Stimulated activated naive B cell treated with anti-CD40 and anti-IgM and Interleukin-4, amounts not matched to agents 10 μg/mL and 1 μg/mL and 100 μg/mL, for 72 hours (primary cell): ENCODE measurements at regions not wholly inside any gene's neighbourhood (a gene's known extent, or its start where the extent isn't known, plus 50 kb on each side); places are given as distances from the start of the nearest gene placed in this dataset.
"Not testable (repeated sequence)": the region's sequence is repeated elsewhere in the genome, so short reads cannot be mapped to it uniquely, and the experiment has no call there.

Experiments used
- ATAC-seq, 2 donors: fragments of 150-1000 bp; cut with Tn5 transposase; replicated peaks; 2 replicates each; pipeline ENCODE4 v1.10.0; 2021; ENCODE audit warnings: moderate library complexity in 1 of 2
- DNase-seq: peaks from one replicate; pipeline ENCODE4 v3.0.0; 2021
- H3K27ac Mint-ChIP-seq: one replicate; pipeline ENCODE4 v1.8.0; 2022; ENCODE audit warnings: mild to moderate bottlenecking, mixed read lengths
- H3K27me3 Mint-ChIP-seq, 2 donors: one replicate each; pipeline ENCODE4 v1.8.0; 2022; ENCODE audit warnings: mixed read lengths in 2 of 2
- H3K36me3 Mint-ChIP-seq, 2 donors: one replicate each; pipeline ENCODE4 v1.8.0; 2022; ENCODE audit warnings: mixed read lengths in 2 of 2, mild to moderate bottlenecking in 1 of 2
- H3K4me1 Mint-ChIP-seq, 2 donors: one replicate each; pipeline ENCODE4 v1.8.0; 2022; ENCODE audit warnings: mixed read lengths in 2 of 2, mild to moderate bottlenecking in 1 of 2
- H3K4me3 Mint-ChIP-seq, 2 donors: one replicate each; pipeline ENCODE4 v1.8.0; 2022; ENCODE audit warnings: mild to moderate bottlenecking in 2 of 2, mixed read lengths in 2 of 2, moderate library complexity in 1 of 2
- H3K9me3 Mint-ChIP-seq, 2 donors: one replicate each; pipeline ENCODE4 v1.8.0; 2022; ENCODE audit warnings: mixed read lengths in 2 of 2, mild to moderate bottlenecking in 1 of 2

DNA sequence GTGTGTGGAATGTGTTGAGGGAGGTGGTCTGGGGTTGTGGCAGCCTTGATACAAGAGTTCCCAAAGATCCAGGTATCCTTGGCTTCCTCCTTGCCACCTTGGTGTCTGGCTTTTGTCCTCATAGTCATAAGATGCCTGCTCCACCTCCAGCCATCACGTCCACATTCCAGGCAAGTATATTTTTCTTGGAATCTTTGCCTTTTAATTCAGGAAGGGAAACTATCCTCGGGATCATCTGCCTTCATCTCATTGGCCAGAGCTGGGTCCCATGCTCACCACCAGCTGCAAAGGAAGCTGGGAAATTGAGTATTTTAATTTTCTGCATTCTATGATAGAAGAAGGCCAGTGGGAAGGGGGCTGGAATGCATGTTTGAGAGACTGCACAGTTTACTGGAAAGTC lies 186.7 kb downstream of the C9orf50 start:
- Mint-ChIP-seq H3K4me1 (peaks cover 15 to 23% of the 10 kb centered on the region in 2 donors), H3K36me3 (no peaks in the 10 kb centered on the region), H3K27me3 (peaks cover 35 to 52% of the 10 kb centered on the region in 2 donors), H3K4me3 (no peak overlapping the region), H3K9me3 (no peaks in the 10 kb centered on the region), H3K27ac (no peak overlapping the region)
- ATAC-seq, result no peak
- DNase-seq, result no peak

DNA sequence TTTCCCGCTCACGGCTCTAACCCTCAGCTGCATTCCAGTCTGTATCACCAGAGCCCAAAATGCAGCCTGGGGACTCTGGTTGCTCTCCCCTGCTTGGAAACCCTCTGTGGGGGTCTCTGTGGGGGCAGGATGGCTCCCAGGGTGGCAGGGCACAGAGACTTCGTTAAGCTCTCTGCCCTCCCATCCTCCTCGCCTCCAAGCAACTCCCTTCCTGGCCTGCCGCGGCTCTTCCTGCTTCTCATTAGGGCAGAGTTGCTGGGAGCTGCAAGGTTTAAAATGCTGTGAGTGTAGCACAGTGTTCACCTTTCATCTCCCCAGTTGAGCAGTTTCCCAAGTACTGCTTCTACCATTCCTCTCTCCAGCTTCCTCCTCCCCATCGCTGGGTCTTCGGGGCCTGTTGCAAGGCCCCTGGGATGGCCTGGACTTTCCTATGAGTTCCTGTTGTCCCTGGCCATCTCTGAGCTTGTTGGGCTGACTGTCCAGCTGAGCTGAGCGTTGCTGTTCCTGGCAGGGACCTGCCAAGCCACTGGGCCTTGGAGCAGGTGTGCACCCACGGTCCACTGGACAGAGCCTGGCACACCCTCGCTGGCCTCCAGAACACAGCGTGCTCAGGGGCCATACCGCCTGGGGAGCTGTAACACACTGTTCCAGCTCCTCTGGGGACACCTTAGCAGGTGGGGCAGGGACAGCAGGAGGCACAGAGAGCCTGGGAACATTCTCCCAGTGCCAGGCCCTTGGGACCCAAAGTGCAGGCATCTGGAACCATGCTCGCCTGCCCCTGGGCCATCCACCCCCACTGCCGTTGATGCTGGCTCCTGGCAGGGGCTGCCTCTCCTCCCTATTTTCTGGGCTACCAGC lies 188.4 kb downstream of the C9orf50 start:
- H3K36me3 Mint-ChIP-seq, result no peaks in the 10 kb centered on the region

DNA sequence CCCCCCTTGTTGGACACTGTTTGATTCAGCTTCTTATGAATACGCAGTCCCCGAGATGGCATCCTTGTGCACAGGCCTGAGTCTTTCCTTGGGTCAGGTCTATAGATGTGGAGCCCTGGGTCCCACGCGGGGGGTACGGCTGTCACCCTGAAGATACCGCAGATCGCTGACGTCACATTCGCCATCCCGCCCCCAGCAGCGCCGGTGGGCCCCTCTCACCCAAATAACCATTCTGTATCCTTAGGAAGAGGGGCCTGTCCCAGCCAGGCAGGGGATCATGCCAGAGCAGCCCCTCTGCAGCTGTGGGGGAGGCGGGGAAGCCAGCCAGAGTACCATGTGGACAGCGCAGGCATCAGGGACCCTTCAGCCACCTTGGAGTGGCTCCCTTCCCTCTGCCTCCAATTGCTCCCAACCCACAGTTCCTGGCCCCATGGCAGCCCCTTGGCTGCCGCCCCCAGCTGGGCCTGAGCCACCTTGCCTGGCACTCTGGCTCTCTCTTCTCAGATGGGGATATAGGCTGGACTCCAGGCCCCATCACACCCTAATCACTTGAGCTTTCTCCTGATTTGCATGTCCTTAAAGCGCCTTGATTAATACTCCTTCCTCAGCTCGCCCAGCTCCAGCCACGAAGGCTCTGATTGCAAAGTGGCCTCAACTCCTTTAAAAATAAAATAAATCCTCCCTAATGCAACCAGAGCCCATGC lies 189.8 kb downstream of the C9orf50 start:
- DNase-seq (no peak), ATAC-seq (no peak)
- Mint-ChIP-seq H3K4me1 (no peaks in the 10 kb centered on the region), H3K9me3 (peaks cover 0 to 1% of the 10 kb centered on the region in 2 donors), H3K4me3 (no peak overlapping the region), H3K36me3 (no peaks in the 10 kb centered on the region), H3K27me3 (peaks cover 7 to 28% of the 10 kb centered on the region in 2 donors), H3K27ac (no peak overlapping the region)

More for the DNA sequence above, 188.4 kb downstream of the C9orf50 start:
- Mint-ChIP-seq H3K27ac (no peak overlapping the region), H3K4me3 (no peak overlapping the region), H3K4me1 (peaks cover 5 to 10% of the 10 kb centered on the region in 2 donors), H3K27me3 (peaks cover 18 to 36% of the 10 kb centered on the region in 2 donors), H3K9me3 (no peaks in the 10 kb centered on the region)
- ATAC-seq (no peak), DNase-seq (no peak)

DNA sequence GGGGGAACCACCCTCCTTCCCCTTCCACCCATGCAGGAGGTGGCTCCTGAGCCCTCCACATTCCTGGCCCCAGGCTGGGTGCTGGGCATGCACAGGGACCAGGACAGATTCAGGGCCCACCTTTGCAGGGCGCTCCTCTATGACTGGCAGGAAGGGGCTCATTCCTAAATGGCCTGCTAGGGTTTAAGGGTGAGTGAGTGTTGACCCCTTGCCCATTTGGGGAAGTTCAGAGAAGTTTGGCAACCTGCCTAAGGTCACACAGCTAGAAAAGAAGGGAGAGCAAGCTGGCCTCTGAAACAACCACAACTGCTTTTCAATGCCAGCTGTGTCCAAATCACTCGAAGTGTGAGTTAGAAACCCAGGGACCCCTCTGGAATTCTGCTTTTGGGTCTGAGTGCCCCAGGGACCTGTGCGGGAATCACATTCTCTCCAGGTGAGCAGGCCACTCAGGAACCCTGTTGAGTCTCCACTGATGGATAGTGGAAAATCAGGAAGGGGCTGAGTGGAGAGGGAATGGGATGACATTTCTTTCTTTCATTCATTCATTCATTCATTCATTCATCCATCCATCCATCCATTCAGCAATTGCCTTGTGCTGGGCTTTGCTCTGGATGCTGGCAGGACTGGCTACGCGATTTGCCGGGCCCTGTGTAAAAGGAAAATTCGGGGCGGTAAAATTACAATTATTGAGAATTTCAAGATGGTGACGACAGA lies 191.9 kb downstream of the C9orf50 start:
- DNase-seq (no peak), ATAC-seq (no peak)
- Mint-ChIP-seq H3K36me3 (no peaks in the 10 kb centered on the region), H3K27me3 (peaks cover 4 to 21% of the 10 kb centered on the region in 2 donors), H3K27ac (no peak overlapping the region), H3K9me3 (peaks cover 0 to 1% of the 10 kb centered on the region in 2 donors), H3K4me1 (peaks cover 0 to under 1% of the 10 kb centered on the region in 2 donors), H3K4me3 (no peak overlapping the region)

DNA sequence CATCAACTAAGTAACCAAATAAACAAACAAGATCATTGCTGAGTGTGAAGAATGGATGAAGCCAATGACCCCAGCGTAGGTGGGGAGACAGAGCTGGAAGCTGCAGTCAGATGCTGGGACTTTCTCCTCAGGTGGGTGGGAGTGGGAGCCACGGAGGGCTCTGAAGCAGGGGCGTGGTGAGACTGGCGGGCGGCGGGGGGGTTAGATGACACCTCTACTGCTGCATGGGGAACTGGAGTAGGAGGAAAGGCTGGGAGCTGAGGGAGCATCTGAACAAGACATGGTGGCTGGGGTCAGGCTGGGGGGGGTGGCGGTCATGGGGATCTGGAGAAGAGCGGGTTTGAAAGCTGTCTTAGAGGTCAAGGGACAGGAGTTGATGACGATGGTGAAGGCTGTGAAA lies 193.8 kb downstream of the C9orf50 start:
- no peak overlapping the region for H3K27ac Mint-ChIP-seq
- DNase-seq, result no peak
- no peak overlapping the region for H3K4me3 Mint-ChIP-seq

DNA sequence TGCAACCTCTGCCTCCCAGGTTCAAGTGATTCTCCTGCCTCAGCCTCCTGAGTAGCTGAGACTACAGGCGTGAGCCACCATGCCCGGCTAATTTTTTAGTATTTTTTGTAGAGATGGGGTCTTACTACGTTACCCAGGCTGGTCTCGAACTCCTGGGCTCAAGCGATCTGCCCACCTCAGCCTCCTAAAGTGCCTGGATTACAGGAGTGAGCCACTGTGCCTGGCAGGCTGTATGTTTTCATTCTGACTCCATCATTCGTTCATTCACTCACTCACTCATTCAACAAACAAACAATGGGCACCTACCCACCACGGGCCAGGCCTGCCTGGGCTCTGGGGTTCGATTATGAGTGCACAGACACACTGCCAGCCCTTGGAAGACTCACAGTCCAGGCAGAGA lies 197.1 kb downstream of the C9orf50 start:
- not testable (repeated sequence) for H3K27me3 Mint-ChIP-seq

More for the DNA sequence above, 193.8 kb downstream of the C9orf50 start:
- peaks cover 0 to 14% of the 10 kb centered on the region in 2 donors for H3K27me3 Mint-ChIP-seq
- no peaks in the 10 kb centered on the region for H3K36me3 Mint-ChIP-seq
- H3K4me1 Mint-ChIP-seq, result peaks cover 0 to 6% of the 10 kb centered on the region in 2 donors
- no peak for ATAC-seq
- peaks cover 0 to 1% of the 10 kb centered on the region in 2 donors for H3K9me3 Mint-ChIP-seq

DNA sequence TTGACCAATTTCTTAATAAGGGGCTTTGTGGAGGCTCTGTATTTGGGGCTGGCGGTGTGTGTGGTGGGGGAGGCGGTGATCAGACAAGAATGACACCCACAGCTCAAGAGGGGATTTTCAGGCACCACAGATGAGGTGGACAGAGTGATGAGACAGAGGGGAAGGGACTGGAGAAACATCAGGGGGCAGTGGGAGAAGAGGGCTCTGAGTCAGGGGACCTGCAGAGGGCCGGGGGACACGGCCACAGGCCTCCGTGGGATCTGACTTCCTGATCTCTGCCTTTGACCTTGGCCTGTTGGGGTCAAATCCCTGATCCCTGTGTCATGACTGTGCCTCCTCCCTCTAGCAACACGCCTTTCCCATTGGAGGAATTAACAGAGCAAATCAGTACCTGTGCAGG lies 197.7 kb downstream of the C9orf50 start:
- Mint-ChIP-seq H3K9me3 (peaks cover 0 to 1% of the 10 kb centered on the region in 2 donors), H3K27me3 (peaks cover 0 to 6% of the 10 kb centered on the region in 2 donors), H3K4me3 (no peak overlapping the region), H3K27ac (no peak overlapping the region), H3K4me1 (peaks cover 0 to 6% of the 10 kb centered on the region in 2 donors), H3K36me3 (no peaks in the 10 kb centered on the region)
- ATAC-seq, result peak in 1 of 2 donors; percentile 57
- DNase-seq, result no peak

More for the DNA sequence above, 197.1 kb downstream of the C9orf50 start:
- H3K36me3 Mint-ChIP-seq, H3K4me1 Mint-ChIP-seq, H3K27ac Mint-ChIP-seq, H3K4me3 Mint-ChIP-seq, H3K9me3 Mint-ChIP-seq, ATAC-seq, DNase-seq: not testable (repeated sequence)

DNA sequence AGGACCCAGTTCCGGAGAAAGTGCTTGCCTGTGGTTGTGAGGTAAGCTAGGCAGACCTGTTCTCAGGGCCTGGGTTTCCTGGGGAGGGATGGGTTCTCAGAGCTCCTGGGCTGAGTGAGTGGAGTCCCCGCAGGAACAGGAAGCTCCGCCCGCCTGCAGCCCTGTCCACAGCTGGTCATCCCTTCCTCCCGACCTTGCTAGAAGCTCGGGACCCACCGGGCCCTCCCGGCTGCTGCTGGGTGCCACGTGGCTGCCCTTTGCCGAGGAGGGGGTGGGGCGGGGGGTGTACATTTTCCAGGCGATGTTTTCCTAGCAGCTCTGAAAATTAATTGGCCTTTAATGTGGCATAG lies 198.1 kb downstream of the C9orf50 start:
- Mint-ChIP-seq H3K9me3 (peaks cover 0 to 1% of the 10 kb centered on the region in 2 donors), H3K27ac (no peak overlapping the region), H3K4me1 (peaks cover 0 to 6% of the 10 kb centered on the region in 2 donors), H3K4me3 (no peak overlapping the region), H3K36me3 (no peaks in the 10 kb centered on the region), H3K27me3 (peaks cover 0 to 6% of the 10 kb centered on the region in 2 donors)
- ATAC-seq (no peak), DNase-seq (no peak)

DNA sequence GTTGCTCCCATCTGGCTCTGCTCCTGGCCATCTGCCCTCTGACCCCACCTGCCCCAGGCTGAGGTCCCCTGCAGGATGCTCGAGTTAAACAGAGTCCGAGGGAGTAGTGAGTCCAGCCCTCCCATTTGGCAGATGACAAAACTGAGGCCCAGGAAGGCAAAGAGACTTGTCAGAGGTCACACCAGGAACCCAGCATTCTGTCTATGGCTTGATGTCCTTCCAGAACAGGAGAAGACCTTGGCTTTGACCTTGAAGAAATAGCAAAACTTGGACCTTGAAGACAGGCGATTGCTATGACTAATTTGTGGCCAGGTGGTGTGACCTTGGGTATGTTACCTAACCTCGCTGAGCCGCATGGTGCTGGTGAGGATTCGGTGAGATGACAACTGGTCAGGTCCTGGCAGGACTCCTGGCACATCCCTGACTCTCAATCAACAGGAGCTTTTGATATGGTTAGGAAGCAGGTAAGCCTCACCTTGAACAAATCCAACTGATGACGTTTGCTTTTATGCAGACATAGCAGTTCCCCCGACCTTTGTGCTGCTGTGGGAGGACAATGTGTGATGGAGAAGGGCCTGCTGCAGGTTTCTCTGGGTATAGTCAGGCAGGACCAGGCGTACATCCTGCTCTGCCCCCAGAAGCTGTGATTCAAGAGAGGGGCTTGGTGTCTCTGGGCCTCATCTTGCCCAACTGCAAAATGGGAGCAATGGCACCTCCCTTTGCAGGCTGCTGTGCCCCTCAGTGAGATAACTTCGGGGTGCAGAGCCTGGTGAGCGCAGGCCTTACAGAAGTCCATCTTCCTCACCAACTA lies 198.7 kb downstream of the C9orf50 start:
- DNase-seq (no peak), ATAC-seq (no peak)
- peaks cover 0 to 5% of the 10 kb centered on the region in 2 donors for H3K27me3 Mint-ChIP-seq
- H3K27ac Mint-ChIP-seq, result no peak overlapping the region
- no peak overlapping the region for H3K4me3 Mint-ChIP-seq
- peaks cover 0 to 6% of the 10 kb centered on the region in 2 donors for H3K4me1 Mint-ChIP-seq
- H3K9me3 Mint-ChIP-seq, result peaks cover 0 to 1% of the 10 kb centered on the region in 2 donors
- no peaks in the 10 kb centered on the region for H3K36me3 Mint-ChIP-seq

DNA sequence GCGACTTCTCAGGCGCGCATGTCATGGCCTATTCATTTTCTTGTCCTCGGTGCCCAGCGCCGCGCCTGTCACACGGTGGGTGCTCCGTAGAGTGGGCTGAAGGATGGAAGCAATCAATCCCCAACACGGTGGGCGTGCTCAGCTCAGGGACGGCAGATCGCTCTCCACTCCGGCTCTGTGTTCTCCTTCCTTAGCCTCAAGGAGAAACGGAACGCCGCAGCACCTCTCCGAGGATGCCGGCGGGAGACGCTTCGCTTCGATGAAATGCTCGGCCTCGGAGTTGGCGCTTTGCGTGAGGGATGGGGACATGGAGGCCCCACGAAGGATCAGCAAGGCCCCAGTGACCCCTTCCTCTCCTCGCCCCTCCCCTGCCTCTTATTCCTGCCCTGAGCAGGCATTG lies 199.5 kb downstream of the C9orf50 start:
- H3K4me1 Mint-ChIP-seq, result peaks cover 6 to 9% of the 10 kb centered on the region in 2 donors
- no peak overlapping the region for H3K27ac Mint-ChIP-seq

DNA sequence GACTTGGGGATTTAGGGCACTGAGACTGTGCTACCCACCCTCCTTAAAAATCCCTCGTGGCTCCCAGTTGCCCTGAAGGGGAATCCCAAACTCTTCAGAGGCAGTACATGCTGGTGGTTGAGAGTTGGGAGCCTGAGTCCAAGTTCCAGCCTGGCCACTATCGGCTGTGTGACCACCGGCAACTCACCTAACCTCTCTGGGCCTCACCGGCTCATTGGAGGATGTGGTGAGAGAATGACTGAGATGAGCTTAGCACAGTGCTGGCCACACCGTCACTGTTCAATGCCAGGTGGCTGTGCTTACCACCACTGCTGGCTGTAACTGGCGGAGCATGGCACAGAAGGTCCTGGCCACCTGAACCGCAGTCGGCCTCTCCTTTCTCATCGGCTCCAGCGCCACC lies 200.2 kb downstream of the C9orf50 start:
- Mint-ChIP-seq H3K9me3 (no peaks in the 10 kb centered on the region), H3K36me3 (no peaks in the 10 kb centered on the region), H3K4me1 (peaks cover 6 to 9% of the 10 kb centered on the region in 2 donors), H3K27ac (no peak overlapping the region), H3K27me3 (no peaks in the 10 kb centered on the region), H3K4me3 (no peak overlapping the region)
- no peak for ATAC-seq
- DNase-seq, result no peak

More for the DNA sequence above, 199.5 kb downstream of the C9orf50 start:
- no peaks in the 10 kb centered on the region for H3K9me3 Mint-ChIP-seq
- no peak overlapping the region for H3K4me3 Mint-ChIP-seq
- ATAC-seq (no peak), DNase-seq (no peak)
- H3K27me3 Mint-ChIP-seq, result no peaks in the 10 kb centered on the region
- H3K36me3 Mint-ChIP-seq, result no peaks in the 10 kb centered on the region

DNA sequence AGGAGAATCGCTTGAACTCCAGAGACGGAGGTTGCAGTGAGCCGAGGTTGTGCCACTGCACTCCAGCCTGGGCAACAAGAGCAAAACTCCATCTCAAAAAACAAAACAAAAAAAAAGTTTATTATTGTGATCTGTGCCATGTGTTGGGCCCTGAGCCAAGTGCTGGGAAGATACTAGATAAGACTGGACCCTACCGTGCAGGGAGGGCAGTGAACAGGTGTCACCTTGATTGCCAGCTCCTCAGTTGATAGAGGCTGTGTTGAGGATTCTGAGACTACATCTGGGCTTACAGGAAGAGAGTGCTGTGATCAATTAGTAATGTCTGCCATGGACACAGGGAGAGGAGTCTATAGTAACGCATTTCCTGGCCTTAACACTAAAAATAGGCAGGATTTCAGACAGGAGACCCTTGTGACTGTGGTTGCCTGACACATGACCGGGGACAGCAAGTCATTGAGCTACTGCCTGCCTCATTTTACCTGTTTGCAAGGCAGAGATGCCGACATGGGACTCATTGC lies 201.5 kb downstream of the C9orf50 start:
- H3K36me3 Mint-ChIP-seq, result no peaks in the 10 kb centered on the region
- H3K4me3 Mint-ChIP-seq, result no peak overlapping the region
- H3K27me3 Mint-ChIP-seq, result no peaks in the 10 kb centered on the region
- H3K4me1 Mint-ChIP-seq, result peaks cover 13% of the 10 kb centered on the region in 2 donors
- ATAC-seq, result no peak
- H3K9me3 Mint-ChIP-seq, result no peaks in the 10 kb centered on the region
- H3K27ac Mint-ChIP-seq, result no peak overlapping the region
- no peak for DNase-seq

DNA sequence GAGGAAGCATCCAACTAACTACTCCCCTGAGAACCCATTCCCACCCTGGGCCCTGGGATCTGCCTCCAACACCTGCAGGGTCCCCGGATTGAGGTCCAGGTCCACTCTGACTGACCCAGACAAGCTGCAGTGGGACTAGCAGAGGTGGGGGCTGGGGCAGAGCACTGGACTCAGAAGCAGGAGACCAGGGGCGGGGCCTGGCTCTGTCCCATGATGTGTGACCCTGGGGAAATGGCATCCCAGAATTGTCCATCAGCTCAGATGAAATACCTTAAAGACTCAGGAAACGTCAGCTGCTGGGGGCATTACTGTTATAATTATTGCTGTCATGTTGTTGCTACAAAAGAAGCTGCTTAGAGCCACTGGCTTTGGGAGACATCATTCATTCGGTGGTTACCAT lies 202.4 kb downstream of the C9orf50 start:
- no peak overlapping the region for H3K27ac Mint-ChIP-seq

More for the DNA sequence above, 202.4 kb downstream of the C9orf50 start:
- peaks cover 13 to 18% of the 10 kb centered on the region in 2 donors for H3K4me1 Mint-ChIP-seq
- H3K4me3 Mint-ChIP-seq, result no peak overlapping the region
- DNase-seq (no peak), ATAC-seq (no peak)
- H3K27me3 Mint-ChIP-seq, result no peaks in the 10 kb centered on the region
- H3K36me3 Mint-ChIP-seq, result no peaks in the 10 kb centered on the region
- H3K9me3 Mint-ChIP-seq, result no peaks in the 10 kb centered on the region
